Keratinocyte (primary cell): ENCODE measurements at regions not wholly inside any gene's neighbourhood (a gene's known extent, or its start where the extent isn't known, plus 50 kb on each side); places are given as distances from the start of the nearest gene placed in this dataset.

Source experiments
- DNase-seq: peaks from one replicate; pipeline ENCODE4 v3.0.0-alpha.2; 2011; ENCODE audit warnings: low read depth, missing footprints, low spot score
- FAIRE-seq: peaks from 2 replicates; lab custom pipeline; 2011; peaks lifted over from hg19 to GRCh38; lab: Jason Lieb, UNC
- H2AFZ ChIP-seq: 2 replicates; pipeline ENCODE4 v1.6.0; 2012; ENCODE audit warnings: low read length, control low read depth, inconsistent platforms; ENCODE audit not compliant: control insufficient read depth
- H3K27ac ChIP-seq: 2 replicates; pipeline ENCODE4 v1.5.1; 2011; ENCODE audit warnings: low read length; ENCODE audit not compliant: control insufficient read depth, insufficient read depth
- H3K27me3 ChIP-seq: 3 replicates; pipeline ENCODE4 v1.6.0; 2011; ENCODE audit warnings: low read length; ENCODE audit not compliant: control insufficient read depth, insufficient read depth; ENCODE audit errors: extremely low read depth
- H3K36me3 ChIP-seq, 2 experiments: 2 replicates in 1 of 2; 3 replicates in 1 of 2; pipeline ENCODE4 v1.5.1; 2011; ENCODE audit warnings: low read length in 2 of 2, mild to moderate bottlenecking in 1 of 2; ENCODE audit not compliant: control insufficient read depth in 2 of 2, insufficient read depth in 2 of 2; ENCODE audit errors: extremely low read depth in 1 of 2
- H3K4me1 ChIP-seq: 3 replicates; pipeline ENCODE4 v1.5.1; 2011; ENCODE audit warnings: low read length; ENCODE audit not compliant: control insufficient read depth, insufficient read depth; ENCODE audit errors: extremely low read depth
- H3K4me2 ChIP-seq: 3 replicates; pipeline ENCODE4 v1.6.0; 2011; ENCODE audit warnings: low read depth, low read length; ENCODE audit not compliant: control insufficient read depth, insufficient read depth; ENCODE audit errors: extremely low read depth
- H3K4me3 ChIP-seq, 3 experiments: fragments of 200-600 bp in 1 of 3; sonication (generic) in 1 of 3; 2 replicates in 2 of 3; 3 replicates in 1 of 3; pipeline ENCODE4 v1.5.1; 2011 to 2016; ENCODE audit warnings: low read length in 3 of 3, mild to moderate bottlenecking in 3 of 3, control low read depth in 2 of 3, inconsistent platforms in 1 of 3, low read depth in 1 of 3, mixed read lengths in 1 of 3, mixed run types in 1 of 3, moderate library complexity in 1 of 3; ENCODE audit not compliant: control insufficient read depth in 2 of 3, insufficient read depth in 2 of 3; ENCODE audit errors: extremely low read depth in 1 of 3
- H3K79me2 ChIP-seq: 2 replicates; pipeline ENCODE4 v1.6.0; 2012; ENCODE audit warnings: low read length; ENCODE audit not compliant: control insufficient read depth, insufficient read depth
- H3K9ac ChIP-seq: 3 replicates; pipeline ENCODE4 v1.6.0; 2011; ENCODE audit warnings: low read length; ENCODE audit not compliant: control insufficient read depth, insufficient read depth; ENCODE audit errors: extremely low read depth
- H3K9me1 ChIP-seq: 3 replicates; pipeline ENCODE4 v1.6.0; 2011; ENCODE audit warnings: low read length; ENCODE audit not compliant: control insufficient read depth, insufficient read depth; ENCODE audit errors: extremely low read depth
- H3K9me3 ChIP-seq: 2 replicates; pipeline ENCODE4 v1.5.1; 2012; ENCODE audit warnings: low read depth, low read length; ENCODE audit not compliant: control insufficient read depth
- H4K20me1 ChIP-seq: 3 replicates; pipeline ENCODE4 v1.6.0; 2011; ENCODE audit warnings: low read length; ENCODE audit not compliant: control insufficient read depth, insufficient read depth; ENCODE audit errors: extremely low read depth
- EZH2 ChIP-seq: IDR thresholded peaks from one replicate; pipeline ENCODE4 v1.6.1; 2012; ENCODE audit warnings: inconsistent platforms, mild to moderate bottlenecking, low read length, moderate library complexity
- dilution Hi-C: fragments of 300-500 bp; cut with MboI; formaldehyde crosslinking; loops from one replicate; pipeline ENCODE4 v1.7.0; 2020; ENCODE audit warnings: low sequenced_read_pairs; ENCODE audit not compliant: extremely low pct_ligation_motif_present
- TF ChIP-seq, protein P1 (sequence below), 3 experiments: IDR thresholded peaks in 1 of 3; conservative IDR thresholded peaks in 1 of 3; optimal IDR thresholded peaks in 1 of 3; 2 replicates in 2 of 3; 3 replicates in 1 of 3; pipeline versions ENCODE3 to v1.5.1; 2011; ENCODE audit warnings: low read length in 3 of 3, mild to moderate bottlenecking in 3 of 3, moderate library complexity in 2 of 3, control low read depth in 1 of 3, inconsistent platforms in 1 of 3; ENCODE audit not compliant: insufficient read depth in 2 of 3; ENCODE audit errors: extremely low read depth in 1 of 3

DNA sequence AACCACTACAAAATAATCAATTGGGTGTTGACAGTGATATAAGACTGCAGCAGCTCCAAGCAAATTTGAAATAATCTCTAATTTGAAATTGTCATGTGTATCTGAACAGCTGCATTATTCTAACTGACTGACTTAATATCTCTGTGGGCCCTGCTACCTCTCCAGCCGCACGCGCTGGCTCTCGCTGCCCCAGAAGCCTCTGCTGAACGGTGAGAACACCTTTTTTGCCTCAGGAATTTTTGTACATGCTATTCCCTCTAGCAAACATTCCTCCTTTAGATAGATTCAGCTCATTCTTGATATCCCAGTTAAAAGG is 155.9 kb upstream of the MDFIC start:
- H2AFZ ChIP-seq = no peak overlapping the region
- no peaks in the 10 kb centered on the region for H4K20me1 ChIP-seq
- H3K27ac ChIP-seq = no peak overlapping the region
- dilution Hi-C loops = no loop called here
- no peaks in the 10 kb centered on the region for H3K27me3 ChIP-seq
- DNase-seq (no peak), FAIRE-seq (no peak)
- H3K9me3 ChIP-seq = no peaks in the 10 kb centered on the region
- TF ChIP-seq EZH2 = no peak
- TF ChIP-seq, protein P1, sequence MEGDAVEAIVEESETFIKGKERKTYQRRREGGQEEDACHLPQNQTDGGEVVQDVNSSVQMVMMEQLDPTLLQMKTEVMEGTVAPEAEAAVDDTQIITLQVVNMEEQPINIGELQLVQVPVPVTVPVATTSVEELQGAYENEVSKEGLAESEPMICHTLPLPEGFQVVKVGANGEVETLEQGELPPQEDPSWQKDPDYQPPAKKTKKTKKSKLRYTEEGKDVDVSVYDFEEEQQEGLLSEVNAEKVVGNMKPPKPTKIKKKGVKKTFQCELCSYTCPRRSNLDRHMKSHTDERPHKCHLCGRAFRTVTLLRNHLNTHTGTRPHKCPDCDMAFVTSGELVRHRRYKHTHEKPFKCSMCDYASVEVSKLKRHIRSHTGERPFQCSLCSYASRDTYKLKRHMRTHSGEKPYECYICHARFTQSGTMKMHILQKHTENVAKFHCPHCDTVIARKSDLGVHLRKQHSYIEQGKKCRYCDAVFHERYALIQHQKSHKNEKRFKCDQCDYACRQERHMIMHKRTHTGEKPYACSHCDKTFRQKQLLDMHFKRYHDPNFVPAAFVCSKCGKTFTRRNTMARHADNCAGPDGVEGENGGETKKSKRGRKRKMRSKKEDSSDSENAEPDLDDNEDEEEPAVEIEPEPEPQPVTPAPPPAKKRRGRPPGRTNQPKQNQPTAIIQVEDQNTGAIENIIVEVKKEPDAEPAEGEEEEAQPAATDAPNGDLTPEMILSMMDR (optimal IDR thresholded peaks at IDR 0.05 in 1 of 3, IDR thresholded peaks at IDR 0.05 in 1 of 3, conservative IDR thresholded peaks at IDR 0.05 in 1 of 3; ENCODE audit: extremely low read depth in 1 of 3, insufficient read depth in 2 of 3, low read length in 3 of 3) = no peak
- H3K79me2 ChIP-seq = no peaks in the 10 kb centered on the region
- H3K36me3 ChIP-seq = no peaks in the 10 kb centered on the region
- no peak overlapping the region for H3K4me2 ChIP-seq
- H3K9me1 ChIP-seq = no peaks in the 10 kb centered on the region
- no peak overlapping the region for H3K9ac ChIP-seq
- H3K4me1 ChIP-seq = no peaks in the 10 kb centered on the region
- no peak overlapping the region for H3K4me3 ChIP-seq

DNA sequence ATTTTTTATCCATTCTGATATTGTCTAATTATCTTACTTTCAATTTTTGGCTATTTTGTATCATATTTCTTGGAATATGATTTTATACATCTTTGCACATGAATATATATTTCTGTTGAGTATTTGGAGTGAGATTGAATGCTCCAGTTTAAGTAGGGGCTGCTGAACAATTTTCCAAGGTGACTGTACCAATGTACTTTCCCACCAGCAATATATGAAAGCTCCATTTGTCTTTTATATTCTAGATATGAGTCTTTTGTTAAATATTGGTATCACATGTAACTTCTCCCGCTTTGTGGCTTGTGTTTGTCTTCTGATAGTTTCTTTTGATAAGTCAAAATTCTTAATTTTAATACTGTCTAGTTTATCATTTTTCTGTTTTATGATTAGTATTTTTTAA is 144.6 kb upstream of the MDFIC start:
- no peak overlapping the region for H2AFZ ChIP-seq
- no peaks in the 10 kb centered on the region for H3K27me3 ChIP-seq
- no peaks in the 10 kb centered on the region for H3K4me1 ChIP-seq
- no peak overlapping the region for H3K9ac ChIP-seq
- H3K9me3 ChIP-seq = no peaks in the 10 kb centered on the region
- no peaks in the 10 kb centered on the region for H3K79me2 ChIP-seq
- H3K27ac ChIP-seq = no peak overlapping the region
- H4K20me1 ChIP-seq = no peaks in the 10 kb centered on the region
- H3K4me2 ChIP-seq = no peak overlapping the region
- DNase-seq = no peak
- TF ChIP-seq, protein P1 (optimal IDR thresholded peaks at IDR 0.05 in 1 of 3, IDR thresholded peaks at IDR 0.05 in 1 of 3, conservative IDR thresholded peaks at IDR 0.05 in 1 of 3; ENCODE audit: extremely low read depth in 1 of 3, insufficient read depth in 2 of 3, low read length in 3 of 3) = no peak
- TF ChIP-seq EZH2 = no peak
- FAIRE-seq = no peak
- H3K4me3 ChIP-seq = no peak overlapping the region
- H3K9me1 ChIP-seq = no peaks in the 10 kb centered on the region
- dilution Hi-C loops = no loop called here
- no peaks in the 10 kb centered on the region for H3K36me3 ChIP-seq
